OCI-M1 (cell line): ENCODE measurements at regions not wholly inside any gene's neighbourhood (a gene's known extent, or its start where the extent isn't known, plus 50 kb on each side); places are given as distances from the start of the nearest gene placed in this dataset.
A peak's percentile ranks its signal among the peaks of the same experiment; 100 is the strongest.

Source experiments
- DNase-seq: peaks from one replicate; lab custom pipeline; 2025; lab: John Stamatoyannopoulos, UW

DNA sequence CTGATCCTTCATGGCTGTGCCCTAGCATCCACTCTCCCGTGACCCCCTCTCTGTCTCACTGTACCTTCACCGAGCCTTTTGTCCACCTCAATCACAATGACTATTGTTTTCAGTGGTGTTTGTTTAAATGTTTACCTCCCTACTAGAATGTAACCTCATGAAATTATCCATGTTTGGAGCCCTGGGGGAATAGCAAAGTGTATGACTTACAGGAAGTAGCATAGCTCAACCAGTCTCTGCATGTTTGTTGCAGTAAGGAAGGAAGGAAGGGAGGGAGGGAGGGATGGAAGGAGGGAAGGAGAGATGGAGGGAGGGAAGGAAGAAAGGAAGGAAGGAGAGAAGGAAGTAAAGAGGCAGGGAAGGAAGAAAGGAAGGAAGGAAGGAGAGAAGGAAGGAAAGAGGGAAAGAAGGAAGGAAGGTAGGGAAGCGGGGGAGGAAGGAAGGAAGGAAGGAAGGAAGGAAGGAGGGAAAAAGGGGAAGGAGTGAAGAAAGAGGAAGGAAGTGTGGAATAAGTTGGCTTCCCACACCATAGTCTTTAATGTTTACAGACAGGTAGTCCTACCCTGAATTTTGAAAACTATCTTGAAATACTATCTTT lies 421.4 kb downstream of the COG6 start:
- DNase-seq: no peak

DNA sequence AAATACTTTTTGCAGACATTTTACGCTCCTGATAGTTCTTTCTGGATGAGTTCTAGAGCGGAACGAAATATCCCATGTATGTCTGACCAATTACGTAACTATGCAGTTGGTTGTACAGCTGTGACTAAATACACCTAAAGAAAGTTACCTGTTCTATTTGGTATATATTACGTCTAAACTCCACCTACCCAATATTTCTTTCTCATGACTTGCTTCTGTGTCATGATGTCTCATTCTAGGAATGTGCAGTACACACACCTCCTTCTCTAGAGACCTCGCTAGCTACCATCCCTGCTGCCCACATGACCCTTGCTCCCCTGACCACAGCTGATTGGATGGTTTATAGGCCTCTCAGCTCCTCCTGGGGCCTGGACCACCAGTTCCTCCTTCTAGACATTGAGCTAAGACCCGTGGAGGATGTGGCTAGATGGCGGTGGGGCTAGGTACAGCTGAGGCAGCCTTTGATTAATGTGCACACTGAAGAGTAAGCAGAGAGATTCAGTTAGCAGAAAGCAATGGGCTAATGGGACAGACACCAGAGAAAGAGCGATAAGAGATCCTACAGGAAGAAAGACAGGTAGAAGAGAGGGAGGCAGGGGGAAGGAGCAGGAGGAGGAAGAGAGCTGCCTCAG lies 422.1 kb downstream of the COG6 start:
- DNase-seq: no peak

DNA sequence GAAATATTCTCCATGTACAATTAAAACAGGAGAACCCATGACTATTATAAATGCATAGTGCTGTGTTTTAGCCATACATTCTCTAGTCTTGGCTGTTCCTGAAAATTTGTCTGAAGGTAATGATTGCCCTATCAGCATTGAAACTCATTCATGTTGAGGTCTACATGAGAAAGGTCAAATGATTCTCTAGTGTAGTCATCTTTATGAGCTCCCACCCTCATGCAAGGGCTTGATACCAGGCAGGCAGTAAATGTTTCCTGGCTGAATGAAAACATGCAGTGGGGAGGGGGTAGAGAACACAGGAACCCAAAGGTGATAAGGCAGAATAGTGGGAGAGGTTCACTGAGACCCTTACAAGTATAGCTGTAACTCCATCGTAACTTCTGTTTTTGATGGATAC lies 424.3 kb downstream of the COG6 start:
- DNase-seq: no peak

DNA sequence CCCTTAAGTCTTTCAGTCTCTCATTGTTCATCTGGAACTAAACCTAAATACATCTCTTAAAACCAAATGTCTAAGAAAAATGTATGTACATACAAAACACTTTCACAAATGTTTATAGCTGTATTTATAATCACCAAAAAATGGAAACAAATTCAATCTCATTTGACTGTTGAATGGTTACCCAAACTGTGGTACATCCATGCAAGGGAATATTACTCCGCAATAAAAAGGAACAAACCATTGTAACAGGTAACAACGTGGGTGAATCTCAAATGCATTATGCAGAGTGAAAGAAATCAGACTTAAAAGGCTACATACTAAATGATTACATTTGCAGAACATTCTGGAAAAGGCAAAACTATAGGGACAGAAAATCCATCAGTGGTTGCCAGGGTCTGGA lies 425.2 kb downstream of the COG6 start:
- DNase-seq: no peak

DNA sequence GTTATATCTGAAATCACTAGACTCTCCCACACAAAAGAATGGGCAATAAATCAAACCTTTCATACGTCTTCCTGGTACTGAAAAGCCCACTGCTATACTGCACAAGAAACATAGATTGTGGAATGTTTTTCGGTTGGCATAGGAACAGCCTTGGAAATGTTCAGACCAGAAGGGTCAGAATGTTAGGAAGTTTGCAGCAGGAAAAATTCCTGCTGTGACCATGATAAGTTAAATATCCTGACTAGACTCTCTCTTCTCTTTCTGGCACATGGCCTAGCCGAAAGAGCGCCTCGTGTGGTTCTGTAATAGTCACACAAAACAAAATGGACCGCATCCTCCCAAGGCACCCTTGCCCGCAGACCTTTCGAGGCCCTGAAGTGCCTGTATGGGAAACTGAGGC lies 427.2 kb downstream of the COG6 start:
- no peak for DNase-seq

DNA sequence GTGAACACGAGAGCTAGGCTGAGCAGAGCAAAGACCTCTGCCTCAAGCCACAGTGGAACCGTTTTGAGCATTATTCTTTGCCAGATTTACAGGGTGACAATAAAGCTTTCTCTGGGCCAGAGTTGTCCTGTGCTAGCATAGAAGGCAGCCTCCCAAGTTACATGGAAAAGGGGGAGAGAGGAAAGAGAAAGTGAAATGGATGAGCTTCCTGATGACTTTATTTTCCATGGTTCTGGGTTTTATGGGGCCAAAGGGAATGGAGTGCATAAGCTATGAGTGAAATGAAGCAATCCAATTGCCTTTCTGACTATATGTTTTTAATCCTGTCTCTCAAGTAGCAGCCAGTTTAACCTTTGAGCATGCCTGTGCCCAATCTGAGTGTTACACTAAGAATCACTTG lies 428.4 kb downstream of the COG6 start:
- no peak for DNase-seq

DNA sequence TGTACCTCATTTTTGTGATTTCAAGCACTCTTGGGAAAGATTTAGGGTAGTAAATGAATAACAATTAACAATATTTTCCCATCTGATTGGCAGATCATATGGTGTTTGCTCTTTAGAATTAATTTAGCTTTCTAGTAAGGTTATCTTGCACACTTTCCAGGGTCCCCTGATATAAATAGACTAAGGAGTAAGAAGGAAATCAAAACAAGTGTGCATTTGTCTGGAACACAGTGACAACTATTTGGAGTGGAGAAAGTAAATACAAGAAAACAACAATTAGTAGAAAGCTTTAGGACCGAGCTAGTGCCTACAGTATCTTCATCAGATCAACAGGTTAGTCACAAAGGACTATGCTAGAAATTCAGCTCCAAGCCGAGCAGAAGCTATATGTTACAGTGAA lies 429.5 kb downstream of the COG6 start:
- no peak for DNase-seq

DNA sequence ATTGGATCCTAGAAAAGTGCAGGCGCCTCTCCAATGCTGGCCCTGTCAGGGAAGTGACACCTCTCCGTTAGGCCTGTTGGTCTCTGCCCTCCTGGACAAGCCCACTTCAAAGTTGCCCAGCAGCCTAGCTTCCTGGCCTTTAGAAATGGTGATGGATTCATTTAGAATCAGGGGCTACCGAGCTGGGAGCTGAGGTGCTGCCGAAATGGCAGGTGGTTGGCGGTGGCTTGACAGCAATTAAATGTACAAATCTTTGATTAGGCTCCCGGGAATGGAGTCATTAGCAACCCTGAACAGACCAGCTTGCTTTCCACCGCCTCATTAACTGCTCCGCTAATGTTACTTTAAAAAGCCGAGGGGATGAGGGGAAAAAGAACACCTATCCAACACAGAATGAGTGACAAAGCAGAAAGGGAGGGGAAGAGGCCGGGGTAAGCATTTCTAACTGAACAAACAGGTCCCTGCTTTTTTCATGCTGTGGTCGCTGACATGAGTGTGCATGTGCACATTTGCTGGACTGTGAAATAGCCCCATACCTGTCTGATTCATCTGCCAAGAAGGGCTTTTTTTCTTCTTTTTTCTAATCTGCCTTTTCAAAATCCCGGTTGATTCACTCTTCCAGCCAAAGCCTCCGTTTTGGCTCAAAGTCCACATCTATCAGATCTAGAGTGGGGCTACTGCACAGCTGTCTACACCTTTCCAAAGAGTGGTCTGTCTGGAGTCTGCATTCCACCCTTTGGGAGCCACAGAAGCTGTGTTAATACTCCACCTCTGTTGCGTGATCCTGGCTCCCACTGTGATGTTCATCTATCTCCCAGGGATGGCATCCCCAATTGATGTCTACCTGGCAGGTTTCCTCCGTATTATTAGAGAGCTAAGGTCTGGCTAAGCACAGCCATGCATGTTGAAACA lies 431.9 kb downstream of the COG6 start:
- DNase-seq: no peak

DNA sequence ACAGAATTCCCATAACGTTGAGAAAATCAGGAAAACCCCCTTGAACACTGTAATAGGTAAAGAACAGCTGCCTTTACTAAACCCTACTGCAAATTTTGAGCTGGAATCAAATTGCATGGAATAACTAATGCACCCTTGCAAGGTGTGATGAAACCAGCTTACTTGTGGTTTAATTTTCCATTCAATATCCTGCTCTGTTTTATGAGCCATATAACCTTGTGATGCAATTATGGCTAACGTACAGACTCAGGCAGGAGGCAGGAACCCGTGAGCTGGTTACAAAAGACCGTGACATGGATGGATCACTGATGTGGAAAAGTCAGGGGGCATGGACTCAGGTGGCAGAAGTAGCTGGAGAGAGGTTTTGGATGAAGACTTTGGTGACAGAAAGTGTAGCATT lies 438.6 kb downstream of the COG6 start:
- no peak for DNase-seq

DNA sequence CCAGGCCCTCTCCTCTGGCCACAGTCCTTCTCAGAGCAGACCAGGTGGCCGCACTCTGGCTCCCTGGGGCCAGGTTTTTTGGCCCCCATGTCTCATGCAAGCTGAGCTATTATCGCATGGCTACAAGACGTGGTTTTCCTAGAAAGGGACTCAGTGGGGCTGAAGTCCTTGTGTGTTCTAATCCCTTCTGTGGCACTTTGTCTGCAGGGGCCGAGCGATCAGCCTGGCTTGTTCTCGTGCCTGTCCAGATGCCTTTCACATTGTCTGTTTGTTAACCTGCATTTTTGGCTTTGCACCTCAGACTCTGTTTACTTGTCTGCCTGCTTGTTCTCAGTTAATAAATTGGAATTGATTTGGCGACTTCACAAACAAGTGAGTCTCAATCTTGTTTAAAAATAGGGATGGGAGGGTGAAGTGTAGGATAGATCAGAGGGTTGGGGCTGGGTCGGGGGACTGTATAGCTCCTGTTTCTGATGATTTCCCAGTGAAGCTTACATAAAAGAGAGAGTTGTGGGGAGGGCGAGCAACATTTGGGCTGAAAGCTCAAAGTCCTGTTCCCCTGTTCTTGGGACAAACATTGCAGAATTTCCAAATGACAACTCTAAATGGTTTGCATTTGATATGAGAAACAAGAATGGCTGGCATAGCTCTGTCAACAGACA lies 440.4 kb downstream of the COG6 start:
- DNase-seq: no peak

DNA sequence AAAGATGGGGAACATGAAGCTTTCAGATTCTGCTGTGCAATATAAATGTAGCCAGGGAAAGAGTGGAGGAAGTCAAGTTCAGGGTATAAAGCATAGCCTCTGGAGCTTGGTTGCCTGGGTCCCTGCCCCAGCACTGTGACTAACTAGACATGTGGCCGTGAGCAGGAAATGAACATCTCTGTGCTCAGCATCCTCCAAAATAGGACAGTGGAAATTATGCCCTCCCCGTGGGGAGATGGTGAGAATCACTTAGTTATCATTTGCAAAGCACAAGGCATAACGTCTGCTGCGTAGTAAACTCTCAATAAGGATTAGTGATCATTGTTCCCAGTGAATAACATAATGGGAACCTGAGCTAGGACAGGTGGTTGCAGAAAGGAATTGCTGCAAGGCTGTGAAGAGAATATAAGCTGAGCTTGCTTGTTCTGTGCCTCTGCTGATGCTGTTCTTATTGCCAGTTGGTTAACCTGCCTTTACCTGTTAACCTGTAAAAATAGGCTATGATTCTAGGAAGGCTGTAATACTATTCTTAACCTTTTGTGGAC lies 441.0 kb downstream of the COG6 start:
- no peak for DNase-seq

DNA sequence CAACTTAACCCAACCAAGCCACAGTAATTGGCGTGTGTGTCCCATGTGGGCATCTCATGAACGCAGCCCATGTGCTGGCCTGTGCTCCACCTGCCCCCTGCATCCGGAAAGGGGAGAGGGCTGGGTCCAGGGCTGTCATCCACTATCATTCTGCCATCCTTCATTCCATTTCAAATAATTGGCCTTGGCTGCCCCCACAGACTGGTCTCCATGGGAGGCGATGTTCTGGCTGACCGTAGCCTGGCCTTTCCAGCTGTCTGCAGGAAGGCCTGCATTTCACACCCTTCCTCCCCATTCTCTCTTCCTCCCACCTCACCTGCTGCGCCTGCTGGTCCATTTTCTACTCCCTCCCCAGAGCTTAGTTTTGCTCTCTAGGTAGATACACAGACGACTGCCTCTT lies 442.8 kb downstream of the COG6 start:
- DNase-seq: no peak

DNA sequence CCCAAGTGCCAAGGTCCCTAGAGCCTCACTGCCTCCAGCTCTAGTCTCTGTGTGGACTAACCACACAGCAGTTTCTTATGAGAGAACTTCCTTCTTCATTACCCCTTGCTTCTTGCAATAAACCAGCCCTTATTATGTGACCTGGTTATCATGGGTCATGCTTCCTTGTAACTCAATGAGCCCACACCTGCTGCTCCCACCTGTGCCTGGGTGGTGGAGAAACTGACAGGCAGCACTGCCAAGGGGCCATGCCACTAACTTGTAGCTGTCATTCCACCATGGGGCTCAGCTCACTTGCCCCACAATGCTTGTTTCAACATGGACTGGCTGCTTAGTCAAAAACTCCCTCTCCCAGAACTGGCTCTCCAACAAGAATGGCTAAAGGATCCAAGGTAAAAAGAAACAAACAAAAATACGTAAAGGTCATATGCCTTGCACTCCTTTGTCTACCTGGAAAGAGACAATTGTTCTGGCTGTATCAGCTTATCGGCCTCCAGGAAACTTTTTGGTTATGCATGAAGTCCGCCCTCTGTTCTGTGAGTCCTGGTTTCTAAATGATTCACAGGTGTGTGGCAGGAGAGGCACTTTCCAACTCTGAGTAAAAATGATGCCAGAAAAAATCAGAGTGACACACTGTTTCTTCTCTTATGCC lies 446.4 kb downstream of the COG6 start:
- DNase-seq: no peak

DNA sequence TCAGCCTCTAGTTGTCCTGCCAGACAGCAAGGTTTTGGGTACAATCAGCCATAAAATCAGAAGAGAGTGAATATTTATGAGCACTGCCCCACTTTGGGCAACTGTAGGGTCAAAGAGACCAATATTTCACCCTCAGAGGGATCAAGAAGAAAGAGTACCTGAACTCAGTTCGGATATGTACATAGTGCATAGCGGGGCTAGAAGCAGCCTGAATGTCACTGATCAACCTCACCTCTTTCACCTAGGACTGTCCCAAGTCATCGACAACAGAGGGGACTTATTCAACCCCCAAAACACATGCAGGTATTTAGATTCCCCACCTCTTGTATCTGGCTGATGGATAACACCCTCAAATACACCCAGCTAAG lies 446.9 kb downstream of the COG6 start:
- DNase-seq: no peak

DNA sequence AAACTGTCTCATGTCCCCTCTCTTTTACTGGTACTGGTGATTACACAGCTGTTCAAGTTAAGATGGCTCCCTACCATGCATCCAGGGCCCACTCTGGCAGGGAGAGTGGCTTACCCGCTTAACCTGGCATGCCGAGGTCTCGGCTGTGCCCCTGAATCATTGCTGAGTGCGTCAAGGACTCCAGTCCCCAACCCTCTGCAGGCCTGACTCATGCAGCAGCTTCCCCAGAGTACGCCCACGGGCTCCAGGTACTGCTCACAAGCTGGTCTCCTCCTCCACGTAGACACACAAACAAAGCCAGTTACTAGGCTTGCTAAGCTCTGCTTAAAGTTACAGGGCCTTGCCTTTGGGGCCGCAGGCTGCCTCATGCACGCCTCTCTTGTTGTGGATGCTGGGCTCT lies 447.4 kb downstream of the COG6 start:
- DNase-seq: no peak

DNA sequence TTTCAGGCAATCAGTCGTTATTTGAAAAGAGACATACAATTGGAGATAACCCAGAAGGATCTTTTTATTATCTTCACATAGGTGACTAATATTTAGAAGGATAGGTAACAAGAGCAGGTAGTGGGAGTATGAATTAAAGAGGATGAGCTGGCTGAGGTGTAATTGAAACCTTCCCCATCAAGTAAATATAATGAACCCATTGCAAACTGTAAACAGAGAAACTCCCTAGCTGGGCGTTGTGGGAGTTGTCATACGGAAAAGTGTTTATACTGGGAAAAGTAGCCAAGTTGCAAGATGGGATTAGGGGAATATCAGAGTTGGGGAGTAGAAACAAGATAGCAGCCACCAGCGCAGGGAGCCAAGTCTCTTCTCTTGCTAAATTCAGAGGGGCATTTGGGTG lies 448.4 kb downstream of the COG6 start:
- DNase-seq: no peak

DNA sequence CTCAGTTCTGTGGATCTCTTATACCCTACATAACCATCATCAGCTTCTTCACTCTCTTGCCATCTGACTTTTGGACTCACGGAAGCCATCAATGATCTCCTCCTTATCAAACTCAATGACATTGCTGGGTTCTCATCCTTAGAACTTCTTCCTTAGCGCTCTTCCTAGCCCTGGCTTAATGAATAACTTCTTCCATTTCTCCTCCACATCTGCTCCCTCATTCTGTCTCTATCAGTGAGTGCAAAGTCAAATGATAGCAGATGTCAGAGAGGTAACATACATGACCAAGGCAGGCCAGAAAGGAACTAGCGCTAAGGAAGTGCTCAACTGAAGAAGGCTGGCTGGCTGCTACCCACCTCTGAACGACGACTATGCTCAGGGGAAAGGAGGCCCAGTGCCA lies 449.8 kb downstream of the COG6 start:
- DNase-seq: no peak

DNA sequence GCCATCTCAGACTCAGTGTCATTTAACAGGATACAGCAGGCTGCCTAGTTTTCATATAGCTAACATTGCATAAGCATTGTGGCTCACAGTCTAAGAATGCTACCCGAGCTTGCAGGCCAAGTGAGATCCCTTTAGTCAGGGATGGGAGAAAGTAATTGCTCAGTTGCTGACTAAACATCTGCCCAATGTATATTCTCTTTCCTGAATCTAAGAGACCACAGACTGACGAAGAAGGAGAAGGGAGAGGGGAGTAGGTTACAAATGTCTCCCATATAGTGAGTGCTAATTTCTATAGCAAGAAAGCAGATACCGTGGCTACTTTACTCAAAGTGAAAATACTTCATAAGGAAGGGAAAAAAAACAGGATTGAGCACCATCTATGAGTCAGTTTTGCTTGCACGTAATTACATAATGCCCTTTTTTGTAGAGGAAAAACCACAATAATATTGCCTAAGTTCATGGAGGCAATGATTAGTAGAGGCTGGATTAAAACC lies 453.9 kb downstream of the COG6 start:
- DNase-seq: peak; percentile 23

DNA sequence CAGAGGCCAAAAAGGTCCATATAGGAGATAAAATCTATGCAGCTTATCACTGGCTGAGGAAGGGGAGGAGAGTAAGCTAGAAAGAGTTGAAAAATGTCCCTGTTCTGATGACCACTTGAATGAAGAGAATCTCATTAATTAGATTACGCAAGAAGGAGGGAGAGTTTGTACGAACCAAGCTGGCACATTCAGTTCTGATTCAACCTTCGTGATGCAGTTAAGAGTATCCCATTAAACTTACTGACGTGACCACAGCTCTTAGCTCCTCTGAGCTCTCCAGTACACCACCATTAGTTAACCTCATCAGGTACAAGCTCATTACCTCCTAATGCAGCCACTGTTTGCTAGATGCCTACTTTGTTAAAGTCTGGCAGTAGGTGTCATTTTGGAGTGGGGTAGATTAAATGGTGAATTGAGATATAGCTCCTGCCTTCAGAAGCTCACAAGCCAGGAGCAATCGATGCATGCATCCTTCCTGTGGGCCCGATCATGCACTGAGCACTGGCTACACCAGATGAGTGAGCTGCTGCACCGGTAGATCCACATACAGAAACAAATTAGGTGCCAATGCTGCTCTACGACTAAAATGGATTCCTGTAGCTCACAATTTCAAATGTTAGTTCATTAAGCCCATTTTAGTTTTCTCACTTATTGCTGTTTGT lies 458.3 kb downstream of the COG6 start:
- no peak for DNase-seq

DNA sequence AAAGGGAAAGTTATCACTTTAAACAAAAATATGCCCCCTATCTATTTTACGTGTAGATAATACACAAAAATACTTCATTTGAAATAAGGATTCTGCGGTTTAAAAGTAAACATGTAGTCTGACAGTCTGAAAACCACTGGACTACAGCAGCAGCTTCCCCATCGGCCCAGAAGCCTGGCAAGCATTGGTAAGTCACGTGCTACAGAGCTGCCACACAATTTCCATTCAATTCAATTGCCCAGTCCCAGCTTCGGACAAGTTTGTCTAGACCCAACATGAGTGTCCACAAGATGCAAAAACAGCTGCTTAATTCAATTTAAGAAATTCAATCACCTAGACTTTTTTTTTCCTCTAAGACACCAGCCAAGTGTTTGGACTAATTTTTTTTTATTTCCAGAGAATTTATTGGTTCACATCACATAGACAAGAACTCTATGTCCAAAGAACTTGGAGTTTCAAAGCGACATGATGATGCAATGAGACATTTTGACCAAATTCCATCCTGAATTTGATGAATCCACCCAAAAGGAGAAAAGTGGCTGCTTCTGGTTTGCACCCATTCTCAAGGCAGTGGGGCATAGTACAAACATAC lies 458.9 kb downstream of the COG6 start:
- DNase-seq: no peak

DNA sequence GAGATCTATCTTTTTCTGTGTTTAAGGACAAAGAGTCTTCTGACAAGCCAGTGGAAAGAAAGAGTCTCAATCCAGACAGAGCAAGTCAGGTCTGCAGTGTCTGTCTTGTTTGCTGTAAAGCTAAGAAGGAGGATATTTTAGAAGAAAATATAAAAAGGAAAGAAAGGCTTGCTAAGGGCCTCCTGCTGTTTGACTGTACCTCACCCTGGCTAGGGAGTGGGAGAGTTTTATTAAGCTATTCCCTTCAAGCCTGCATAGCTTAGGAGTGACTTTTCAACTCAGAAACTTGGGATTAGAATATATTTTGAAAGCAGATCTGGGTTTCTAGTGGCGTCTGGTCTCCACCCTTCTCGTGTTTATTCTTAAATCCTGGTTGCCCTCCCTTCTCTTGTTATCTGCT lies 460.0 kb downstream of the COG6 start:
- DNase-seq: no peak
